ENCODE measurements at regions not wholly inside any gene's neighbourhood (a gene's known extent, or its start where the extent isn't known, plus 50 kb on each side); places are given as distances from the start of the nearest gene placed in this dataset.

DNA sequence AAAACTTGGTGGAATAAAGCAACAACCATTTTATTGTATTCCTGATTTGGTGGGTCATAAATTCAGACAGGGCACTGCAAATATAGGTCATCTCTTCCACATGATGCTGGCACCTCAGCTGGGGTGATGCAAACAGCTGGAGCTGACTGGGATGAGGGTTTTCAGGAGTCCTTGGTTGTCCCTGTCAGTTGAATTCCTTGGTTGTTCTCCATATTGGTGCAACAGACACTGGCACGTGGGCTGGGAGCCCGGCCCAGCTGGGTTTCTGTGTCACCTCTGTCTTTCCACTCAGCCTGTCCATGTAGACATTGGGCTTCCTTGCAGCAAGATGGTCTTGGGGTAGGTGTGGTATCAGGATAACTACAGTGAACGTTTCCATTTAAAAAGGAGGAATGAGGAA, 518.0 kb upstream of the MEF2C start:
- Mint-ChIP-seq H3K27me3 (no peaks in the 10 kb centered on the region), H3K36me3 (ENCODE audit: low read depth) (no peaks in the 10 kb centered on the region), H3K9me3 (no peaks in the 10 kb centered on the region), H3K4me3 (no peak overlapping the region), H3K4me1 (peaks cover 5% of the 10 kb centered on the region), H3K27ac (no peak overlapping the region)
- intact Hi-C loops (cut with micrococcal nuclease) = no loop called here
- no peak for DNase-seq

DNA sequence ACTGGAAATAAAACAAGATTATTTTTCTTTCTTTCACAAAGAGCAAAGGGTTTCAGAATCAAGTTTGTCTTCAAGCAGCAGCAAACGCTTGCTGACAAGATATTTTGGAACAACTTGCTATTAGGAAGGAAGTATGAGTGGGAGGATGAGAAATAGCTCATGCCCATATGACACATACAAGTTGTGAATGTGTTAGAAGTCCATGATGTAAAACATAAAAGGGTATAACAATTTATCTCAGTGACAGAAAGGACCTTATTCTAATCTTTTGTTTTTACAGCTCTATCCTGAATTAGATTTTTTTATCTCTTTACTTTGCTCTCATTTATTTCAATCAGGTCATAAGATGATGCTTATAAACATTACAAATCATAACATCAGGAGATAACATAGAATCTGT, 516.6 kb upstream of the MEF2C start:
- Mint-ChIP-seq H3K4me1 (peaks cover 5% of the 10 kb centered on the region), H3K27ac (no peak overlapping the region), H3K9me3 (no peaks in the 10 kb centered on the region), H3K4me3 (no peak overlapping the region), H3K36me3 (ENCODE audit: low read depth) (no peaks in the 10 kb centered on the region), H3K27me3 (no peaks in the 10 kb centered on the region)
- DNase-seq = no peak
- intact Hi-C loops (cut with micrococcal nuclease) = no loop called here

DNA sequence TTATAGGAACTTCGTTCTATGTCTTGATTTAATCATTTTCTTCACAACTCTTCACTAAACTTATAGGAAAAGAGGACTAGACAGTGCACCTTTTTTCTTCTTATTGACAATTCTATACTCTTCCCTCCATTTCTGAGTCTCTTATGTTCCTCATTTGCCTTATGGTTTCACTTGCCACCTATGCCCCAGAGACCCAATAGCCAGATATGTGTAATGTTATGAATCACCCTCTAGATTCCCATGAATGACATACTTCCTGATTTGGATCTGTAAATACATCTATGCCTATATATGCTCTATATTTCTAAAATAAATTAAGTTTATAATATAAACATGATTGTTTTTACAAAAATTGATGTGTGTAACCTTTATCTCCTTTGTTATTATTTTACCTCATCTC, 514.1 kb upstream of the MEF2C start:
- peaks cover 5% of the 10 kb centered on the region for H3K4me1 Mint-ChIP-seq
- intact Hi-C loops (cut with micrococcal nuclease) = no loop called here
- H3K36me3 Mint-ChIP-seq (ENCODE audit: low read depth) = no peaks in the 10 kb centered on the region
- H3K27ac Mint-ChIP-seq = no peak overlapping the region
- DNase-seq = no peak
- no peaks in the 10 kb centered on the region for H3K27me3 Mint-ChIP-seq
- H3K4me3 Mint-ChIP-seq = no peak overlapping the region
- no peaks in the 10 kb centered on the region for H3K9me3 Mint-ChIP-seq

DNA sequence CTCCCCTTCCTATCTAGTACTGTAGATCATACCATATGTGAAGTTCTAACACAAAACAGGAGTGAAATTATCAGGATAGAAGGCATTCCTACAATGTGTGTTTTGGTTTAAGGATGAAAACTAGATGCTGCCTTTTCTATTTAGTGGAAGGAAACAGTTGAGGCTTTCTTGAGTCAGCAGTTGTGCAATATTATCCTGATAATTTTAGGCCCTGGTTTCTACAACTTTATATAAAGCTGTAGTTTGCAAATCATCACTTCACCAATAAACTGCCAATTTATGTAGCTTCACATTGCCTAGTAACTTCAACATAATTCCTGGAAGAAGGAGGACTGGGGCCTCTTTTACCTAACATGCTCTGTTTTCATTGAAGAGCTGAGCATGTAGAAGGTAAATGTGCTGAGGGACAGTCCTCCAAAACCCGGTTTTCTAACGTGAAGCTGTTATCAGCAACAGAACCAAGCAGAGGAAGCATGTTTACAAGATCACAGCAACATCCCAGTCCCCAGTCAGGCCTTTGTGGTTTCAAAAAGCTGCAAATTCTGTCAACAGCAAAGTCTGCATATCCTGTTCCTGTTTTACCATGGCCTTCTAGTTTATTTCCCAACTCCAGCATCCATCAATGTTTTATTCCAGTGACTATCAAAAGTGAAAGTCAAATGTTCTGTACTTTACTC, 513.4 kb upstream of the MEF2C start:
- intact Hi-C loops (cut with micrococcal nuclease) = no loop called here
- Mint-ChIP-seq H3K36me3 (ENCODE audit: low read depth) (no peaks in the 10 kb centered on the region), H3K27ac (no peak overlapping the region), H3K4me1 (peaks cover 5% of the 10 kb centered on the region), H3K27me3 (no peaks in the 10 kb centered on the region), H3K9me3 (no peaks in the 10 kb centered on the region), H3K4me3 (no peak overlapping the region)
- no peak for DNase-seq

DNA sequence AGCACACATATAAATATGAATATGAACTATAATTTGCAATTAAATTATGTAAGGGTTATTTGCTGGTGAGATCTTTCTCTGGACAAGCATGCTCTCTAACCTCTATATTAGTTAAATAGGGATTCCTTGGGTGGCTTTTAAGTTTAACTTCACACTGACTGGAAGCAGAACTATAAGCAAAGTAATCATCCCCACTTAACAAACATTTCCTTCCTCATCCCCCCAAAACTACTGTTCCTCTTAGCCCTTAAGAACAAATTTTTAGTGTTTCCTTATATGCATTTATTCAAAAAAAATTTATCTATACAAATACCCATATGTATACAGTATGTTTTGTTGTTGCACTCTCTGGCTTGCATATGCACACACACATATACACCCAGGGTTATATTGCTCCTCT, 512.1 kb upstream of the MEF2C start:
- no peak for DNase-seq
- Mint-ChIP-seq H3K4me1 (peaks cover 5% of the 10 kb centered on the region), H3K9me3 (no peaks in the 10 kb centered on the region), H3K36me3 (ENCODE audit: low read depth) (no peaks in the 10 kb centered on the region), H3K27ac (no peak overlapping the region), H3K4me3 (no peak overlapping the region), H3K27me3 (no peaks in the 10 kb centered on the region)
- intact Hi-C loops (cut with micrococcal nuclease) = no loop called here

DNA sequence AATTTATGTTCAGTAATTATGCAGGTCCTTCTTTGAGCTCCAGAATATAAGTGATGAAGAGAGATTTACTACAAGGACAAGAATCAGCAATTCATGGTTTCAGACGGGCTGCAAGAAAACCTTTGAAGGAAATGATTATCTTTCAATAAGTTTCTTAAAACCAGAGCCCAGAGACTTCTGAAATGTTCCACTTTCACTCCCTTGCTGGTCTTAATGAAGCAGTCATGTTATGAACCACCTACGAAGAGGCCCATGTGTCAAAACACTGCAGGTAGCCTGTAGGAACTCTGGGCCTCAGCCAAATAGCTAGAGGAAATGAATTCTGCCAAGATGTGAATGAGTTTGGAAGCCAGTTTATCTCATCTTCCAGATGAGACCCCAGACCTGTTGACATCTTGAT, 505.9 kb upstream of the MEF2C start:
- Mint-ChIP-seq H3K27me3 (no peaks in the 10 kb centered on the region), H3K4me3 (no peak overlapping the region), H3K36me3 (ENCODE audit: low read depth) (no peaks in the 10 kb centered on the region), H3K27ac (no peak overlapping the region), H3K4me1 (no peaks in the 10 kb centered on the region), H3K9me3 (no peaks in the 10 kb centered on the region)
- intact Hi-C loops (cut with micrococcal nuclease) = no loop called here
- no peak for DNase-seq

DNA sequence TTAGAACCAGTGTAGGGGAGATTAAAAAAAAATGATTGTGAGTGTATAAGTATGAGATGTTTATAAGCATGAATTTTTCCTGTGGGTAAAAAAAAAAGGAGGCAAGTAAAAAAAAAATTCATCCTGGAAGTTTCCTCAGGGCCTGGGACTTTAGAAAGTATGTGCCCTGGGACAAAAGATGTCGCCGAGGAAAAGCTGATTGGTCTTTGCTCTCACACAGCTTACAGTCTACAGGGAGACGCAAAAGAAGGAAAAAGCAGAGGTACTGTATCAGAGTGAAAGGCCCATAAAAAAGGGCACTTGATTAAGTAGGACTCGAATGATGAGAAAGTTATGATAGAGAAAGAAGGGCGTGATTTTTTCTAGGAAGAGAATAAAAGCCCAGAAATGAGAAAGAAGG, 501.4 kb upstream of the MEF2C start:
- Mint-ChIP-seq H3K4me3 (no peak overlapping the region), H3K27me3 (no peaks in the 10 kb centered on the region), H3K27ac (no peak overlapping the region), H3K4me1 (no peaks in the 10 kb centered on the region), H3K9me3 (no peaks in the 10 kb centered on the region), H3K36me3 (ENCODE audit: low read depth) (no peaks in the 10 kb centered on the region)
- DNase-seq = no peak
- intact Hi-C loops (cut with micrococcal nuclease) = no loop called here

DNA sequence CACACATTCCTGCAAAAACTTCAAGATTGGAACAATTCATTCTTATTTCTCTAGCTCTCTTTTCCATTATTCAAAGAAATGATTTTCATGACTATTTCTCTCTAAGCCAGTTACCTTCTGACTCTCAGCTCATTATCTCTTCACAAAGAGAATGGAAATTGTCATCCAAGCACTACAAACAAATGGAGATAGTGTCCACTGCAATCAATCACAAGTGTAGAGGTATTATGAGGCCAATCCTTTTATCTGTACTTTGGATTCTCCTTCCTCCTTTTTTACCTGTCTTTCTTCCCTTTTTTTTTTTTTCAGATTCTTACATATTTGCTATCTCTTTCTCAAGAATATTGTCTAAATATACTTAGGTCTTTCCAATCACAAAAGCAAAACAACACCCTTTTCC, 497.7 kb upstream of the MEF2C start:
- Mint-ChIP-seq H3K27me3 (no peaks in the 10 kb centered on the region), H3K9me3 (no peaks in the 10 kb centered on the region), H3K4me3 (no peak overlapping the region), H3K4me1 (no peaks in the 10 kb centered on the region), H3K36me3 (ENCODE audit: low read depth) (no peaks in the 10 kb centered on the region), H3K27ac (no peak overlapping the region)
- intact Hi-C loops (cut with micrococcal nuclease) = no loop called here
- DNase-seq = no peak

DNA sequence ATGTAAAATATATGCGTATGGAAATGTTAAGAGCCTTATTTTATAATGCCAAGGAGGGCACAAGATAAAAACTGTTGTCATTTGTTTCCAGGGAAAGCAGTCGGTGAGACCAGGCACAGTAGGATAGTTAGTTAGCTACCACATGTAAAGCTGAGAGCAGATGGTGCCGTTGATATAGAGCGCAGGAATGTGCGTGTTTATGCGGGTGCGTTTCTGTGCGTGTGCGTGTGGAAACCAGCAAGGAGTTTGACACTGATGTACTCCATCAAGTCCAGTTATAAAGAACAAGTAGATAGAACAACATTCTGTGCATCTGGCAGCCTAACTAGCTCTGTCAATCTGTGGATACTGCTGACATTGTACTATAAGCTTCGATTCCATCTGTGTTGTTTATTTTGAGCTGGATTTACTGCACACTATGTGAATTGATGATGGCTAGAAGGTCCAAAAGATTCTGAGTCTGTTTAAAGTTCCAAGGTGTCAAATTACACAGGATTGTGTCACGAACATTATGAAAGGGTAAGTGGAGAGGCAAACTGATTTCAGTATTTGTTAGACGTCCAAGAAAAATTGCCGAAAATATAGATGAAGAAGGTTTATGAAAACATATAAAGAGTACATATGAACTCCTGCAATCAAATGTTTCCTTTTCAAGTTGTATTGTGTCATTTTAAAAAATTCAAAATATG, 494.9 kb upstream of the MEF2C start:
- Mint-ChIP-seq H3K27me3 (no peaks in the 10 kb centered on the region), H3K9me3 (no peaks in the 10 kb centered on the region), H3K4me3 (no peak overlapping the region), H3K27ac (no peak overlapping the region), H3K4me1 (no peaks in the 10 kb centered on the region), H3K36me3 (ENCODE audit: low read depth) (no peaks in the 10 kb centered on the region)
- intact Hi-C loops (cut with micrococcal nuclease) = no loop called here
- no peak for DNase-seq

DNA sequence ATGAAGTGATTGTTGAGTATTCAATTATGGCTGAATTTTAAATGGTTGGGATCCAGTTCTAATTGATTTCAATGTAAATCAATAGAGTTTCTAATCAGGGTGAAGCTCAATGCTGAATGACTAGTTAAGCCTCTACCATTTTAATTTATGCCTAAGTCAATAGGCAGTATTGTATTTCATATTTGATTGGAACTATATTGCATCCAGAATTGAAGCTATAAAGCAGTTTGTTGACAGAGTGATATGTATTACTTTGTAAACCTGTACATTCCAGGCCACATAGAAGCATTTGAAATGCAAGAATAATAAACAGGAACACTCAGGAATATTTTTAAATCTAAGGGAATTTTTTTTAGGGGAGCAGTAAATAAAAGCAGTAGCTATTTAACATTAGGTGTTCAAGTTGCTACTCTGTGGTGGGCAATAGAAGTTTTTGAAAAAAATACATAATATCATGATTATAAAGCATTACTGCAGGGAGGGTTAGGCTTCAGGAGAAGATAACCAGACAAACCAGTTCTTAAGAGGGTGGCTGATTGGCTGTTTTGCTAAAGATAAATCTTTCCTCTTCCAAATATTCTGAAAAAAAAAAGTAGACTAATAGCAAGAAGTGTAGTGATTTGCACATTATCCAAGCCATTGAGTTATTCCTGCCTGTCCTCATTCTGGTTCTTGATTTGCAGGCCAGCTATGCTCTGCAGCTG, 492.0 kb upstream of the MEF2C start:
- no peaks in the 10 kb centered on the region for H3K9me3 Mint-ChIP-seq
- H3K4me1 Mint-ChIP-seq = no peaks in the 10 kb centered on the region
- no peak overlapping the region for H3K4me3 Mint-ChIP-seq
- no peak overlapping the region for H3K27ac Mint-ChIP-seq
- no peaks in the 10 kb centered on the region for H3K36me3 Mint-ChIP-seq (ENCODE audit: low read depth)
- DNase-seq = no peak
- intact Hi-C loops (cut with micrococcal nuclease) = no loop called here
- H3K27me3 Mint-ChIP-seq = no peaks in the 10 kb centered on the region

DNA sequence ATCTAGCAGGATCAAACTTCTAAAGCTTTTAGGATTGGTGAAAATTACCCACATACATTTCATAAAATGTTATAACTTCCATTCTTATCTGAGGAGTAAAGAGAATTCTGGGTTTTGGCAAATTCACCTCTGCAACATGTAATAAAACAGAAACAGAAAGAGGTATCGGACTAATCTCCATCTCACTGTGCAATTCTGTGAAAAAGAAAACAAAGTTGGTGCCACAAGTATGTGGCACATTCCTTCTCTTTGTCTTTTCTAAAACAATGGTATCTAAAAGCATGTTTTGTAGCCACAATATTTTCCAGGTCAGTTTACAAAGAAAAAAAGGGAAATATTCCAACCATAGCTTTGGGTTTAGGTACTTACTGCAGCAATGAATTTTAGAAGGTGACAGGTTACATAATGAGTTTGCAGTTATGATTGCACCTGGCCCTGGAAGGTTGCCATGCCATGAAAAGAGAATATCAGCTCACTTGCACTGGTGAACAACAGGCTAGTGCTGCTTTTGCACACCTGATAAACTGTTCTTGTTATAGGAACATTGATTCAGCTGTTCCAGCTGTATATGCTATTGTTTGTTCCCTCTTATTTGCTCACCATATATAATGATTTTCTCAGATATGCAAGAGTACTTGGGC, 491.3 kb upstream of the MEF2C start:
- Mint-ChIP-seq H3K36me3 (ENCODE audit: low read depth) (no peaks in the 10 kb centered on the region), H3K9me3 (no peaks in the 10 kb centered on the region), H3K27ac (no peak overlapping the region), H3K27me3 (no peaks in the 10 kb centered on the region), H3K4me1 (no peaks in the 10 kb centered on the region), H3K4me3 (no peak overlapping the region)
- DNase-seq = no peak
- intact Hi-C loops (cut with micrococcal nuclease) = no loop called here

DNA sequence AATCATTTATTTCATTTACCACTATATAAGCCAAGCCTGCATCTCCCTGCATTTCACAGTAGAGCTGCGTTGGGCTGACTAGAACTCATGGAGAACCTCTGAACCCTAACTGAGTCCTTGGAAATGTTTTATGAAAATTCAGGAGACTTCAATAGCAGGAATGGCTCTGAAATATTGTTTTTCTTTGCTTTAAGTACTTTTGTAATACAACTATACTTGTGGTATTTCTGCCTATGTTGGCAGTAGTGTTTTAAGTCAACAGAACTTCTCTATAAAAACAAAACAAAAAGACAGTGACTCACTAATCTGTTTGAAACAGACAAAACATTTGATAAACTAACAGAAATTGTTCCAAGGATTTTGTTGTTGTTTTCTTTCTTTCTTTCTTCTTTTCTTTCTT, 489.2 kb upstream of the MEF2C start:
- Mint-ChIP-seq H3K36me3 (ENCODE audit: low read depth) (no peaks in the 10 kb centered on the region), H3K9me3 (no peaks in the 10 kb centered on the region), H3K27me3 (no peaks in the 10 kb centered on the region), H3K27ac (no peak overlapping the region), H3K4me1 (no peaks in the 10 kb centered on the region), H3K4me3 (no peak overlapping the region)
- DNase-seq = no peak
- intact Hi-C loops (cut with micrococcal nuclease) = no loop called here

DNA sequence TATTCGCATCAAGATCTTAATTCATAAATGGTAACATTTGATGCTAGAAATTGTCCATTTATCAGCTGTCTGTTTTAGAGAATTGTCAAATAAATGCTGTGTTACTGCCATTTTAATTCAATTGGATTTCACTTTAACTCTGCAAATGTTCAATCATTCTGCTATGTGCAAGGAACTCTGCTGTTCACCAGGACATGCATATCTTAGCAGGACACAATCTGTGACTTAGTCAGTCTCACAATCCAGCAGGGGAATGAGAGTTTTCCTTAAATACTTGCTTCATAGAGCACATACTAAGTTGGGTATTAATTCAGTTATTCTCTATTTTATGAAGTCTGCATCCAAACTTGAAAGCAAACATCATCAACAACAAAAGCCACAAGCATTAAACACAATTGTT, 488.7 kb upstream of the MEF2C start:
- Mint-ChIP-seq H3K36me3 (ENCODE audit: low read depth) (no peaks in the 10 kb centered on the region), H3K4me3 (no peak overlapping the region), H3K9me3 (no peaks in the 10 kb centered on the region), H3K27me3 (no peaks in the 10 kb centered on the region), H3K4me1 (no peaks in the 10 kb centered on the region), H3K27ac (no peak overlapping the region)
- no peak for DNase-seq
- intact Hi-C loops (cut with micrococcal nuclease) = no loop called here

DNA sequence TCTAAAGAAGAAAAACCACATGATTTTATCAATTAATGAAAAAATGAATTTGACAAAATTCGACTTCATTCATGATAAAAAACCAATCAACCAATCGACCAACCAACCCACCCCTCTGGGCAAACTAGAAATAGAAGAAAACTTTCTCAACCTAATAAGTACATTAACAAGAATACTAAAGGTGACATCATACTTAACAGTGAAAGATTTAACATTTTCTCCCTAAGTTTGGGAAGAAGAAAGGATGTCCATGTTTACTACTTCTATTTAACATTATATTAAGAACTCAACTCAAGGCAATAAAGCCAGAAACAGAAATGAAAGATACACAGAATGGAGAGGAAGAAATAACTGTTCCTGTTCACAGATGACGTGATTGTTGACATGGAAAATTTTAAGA, 476.1 kb upstream of the MEF2C start:
- Mint-ChIP-seq H3K36me3 (ENCODE audit: low read depth) (no peaks in the 10 kb centered on the region), H3K27me3 (no peaks in the 10 kb centered on the region), H3K27ac (no peak overlapping the region), H3K4me3 (no peak overlapping the region), H3K4me1 (no peaks in the 10 kb centered on the region), H3K9me3 (no peaks in the 10 kb centered on the region)
- no peak for DNase-seq
- intact Hi-C loops (cut with micrococcal nuclease) = no loop called here
